GM18870 (cell line): ENCODE measurements at regions not wholly inside any gene's neighbourhood (a gene's known extent, or its start where the extent isn't known, plus 50 kb on each side); places are given as distances from the start of the nearest gene placed in this dataset.
"Not testable (repeated sequence)": the region's sequence is repeated elsewhere in the genome, so short reads cannot be mapped to it uniquely, and the experiment has no call there.

Source experiments
- ATAC-seq: cut with Tn5 transposase; IDR thresholded peaks from one replicate; pipeline ENCODE4 v1.9.1; 2021; ENCODE audit warnings: moderate library complexity; ENCODE audit not compliant: unreplicated experiment

DNA sequence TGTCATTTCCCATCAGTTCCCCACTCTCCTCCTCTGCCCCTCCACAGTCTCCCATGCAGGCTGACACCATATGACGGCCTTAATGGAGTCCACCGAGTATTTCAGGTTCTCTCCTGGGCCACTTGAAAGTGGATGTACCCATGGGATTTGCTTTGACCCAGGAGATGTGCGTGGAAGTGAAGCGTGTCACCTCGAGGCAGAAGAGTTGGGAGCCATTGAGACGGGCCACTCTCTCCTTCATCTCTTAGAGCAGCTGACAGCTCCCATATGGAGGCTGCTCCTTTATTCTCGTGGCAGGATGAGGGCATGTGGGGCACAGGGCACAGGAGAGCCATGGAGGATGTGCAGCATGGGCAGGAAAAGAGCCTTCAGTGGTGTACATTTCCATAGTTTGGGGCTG lies 144.7 kb upstream of the CRYM start:
- not testable (repeated sequence) for ATAC-seq

DNA sequence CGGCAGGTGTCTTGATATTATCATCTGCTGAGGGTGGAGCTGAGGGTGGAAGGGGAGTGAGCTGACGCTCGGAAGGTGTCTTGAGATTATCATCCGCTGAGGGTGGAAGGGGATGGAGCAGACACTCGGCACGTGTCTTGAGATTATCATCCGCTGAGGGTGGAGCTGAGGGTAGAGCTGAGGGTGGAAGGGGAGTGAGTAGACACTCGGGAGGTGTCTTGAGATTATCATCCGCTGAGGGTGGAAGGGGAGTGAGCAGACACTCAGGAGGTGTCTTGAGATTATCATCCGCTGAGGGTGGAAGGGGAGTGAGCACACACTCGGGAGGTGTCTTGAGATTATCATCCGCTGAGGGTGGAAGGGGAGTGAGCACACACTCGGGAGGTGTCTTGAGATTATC lies 126.6 kb upstream of the CRYM start:
- not testable (repeated sequence) for ATAC-seq

DNA sequence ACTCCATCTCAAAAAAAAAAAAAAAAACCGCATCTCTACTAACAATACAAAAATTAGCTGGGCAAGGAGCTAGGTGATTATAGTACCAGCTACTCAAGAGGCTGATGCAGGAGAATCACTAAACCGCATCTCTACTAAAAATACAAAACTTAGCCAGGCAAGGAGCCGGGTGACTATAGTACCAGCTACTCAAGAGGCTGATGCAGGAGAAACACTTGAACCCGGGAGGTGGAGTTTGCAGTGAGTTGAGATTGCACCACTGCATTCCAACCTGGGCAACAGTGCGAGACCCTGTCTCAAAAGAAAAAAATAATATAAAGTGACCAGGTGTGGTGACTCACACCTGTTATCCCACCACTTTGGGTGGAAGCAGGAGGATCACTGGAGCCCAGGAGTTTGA lies 119.8 kb upstream of the CRYM start:
- ATAC-seq: not testable (repeated sequence)

DNA sequence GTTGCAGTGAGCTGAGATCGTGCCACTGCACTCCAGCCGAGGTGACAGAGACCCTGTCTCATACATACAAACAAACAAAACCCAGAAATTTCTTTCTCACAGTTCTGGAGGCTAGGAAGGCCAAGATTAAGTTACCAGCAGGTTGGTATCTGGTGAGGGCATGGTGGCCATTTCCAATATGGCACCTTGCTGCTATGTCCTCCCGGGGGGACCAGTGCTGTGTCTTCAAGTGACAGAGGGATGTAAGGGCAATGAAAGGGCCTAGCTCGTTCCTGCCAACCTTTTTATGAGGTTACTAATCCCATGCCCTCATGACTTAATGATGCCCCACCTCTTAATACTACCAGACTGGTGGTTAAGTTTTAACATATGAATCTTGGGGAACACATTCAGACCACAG lies 118.5 kb upstream of the CRYM start:
- not testable (repeated sequence) for ATAC-seq

DNA sequence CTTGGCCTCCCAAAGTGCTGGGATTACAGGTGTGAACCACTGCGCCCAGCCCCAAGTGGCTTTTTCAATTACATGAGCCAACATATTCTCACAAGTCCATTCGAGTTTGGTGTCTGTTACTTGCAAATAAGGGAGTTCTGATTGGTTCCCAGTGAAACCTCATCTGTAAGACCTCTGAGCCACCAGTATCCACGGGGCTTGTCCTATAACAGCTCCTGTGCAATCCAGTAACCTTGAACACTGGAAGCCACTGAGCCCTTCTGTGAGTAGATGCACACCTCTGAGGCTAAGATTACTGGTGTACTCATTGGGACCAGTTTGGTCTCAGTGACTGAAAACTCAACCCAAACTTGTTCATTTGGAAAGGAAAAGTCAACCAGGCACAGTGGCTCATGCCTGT lies 112.5 kb upstream of the CRYM start:
- not testable (repeated sequence) for ATAC-seq

DNA sequence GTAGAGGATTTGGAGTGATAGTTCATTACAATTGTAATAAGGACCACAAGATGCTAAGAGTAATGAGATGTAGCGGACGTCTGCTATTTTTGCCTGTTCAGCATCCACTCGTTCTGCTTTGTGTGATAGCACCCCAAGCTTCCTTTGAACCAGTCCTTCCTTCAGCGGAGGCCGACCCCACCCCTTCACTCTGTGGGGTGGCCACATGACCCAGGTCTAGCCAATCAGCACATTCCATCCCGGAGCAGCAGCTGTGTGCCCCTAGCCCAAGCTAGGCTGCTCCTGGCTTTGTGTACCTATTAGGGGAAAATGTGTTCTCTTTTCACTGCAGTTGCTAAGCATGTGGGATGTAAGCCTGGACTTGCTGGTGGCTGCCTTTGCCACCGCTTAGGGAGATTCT lies 111.8 kb upstream of the CRYM start:
- ATAC-seq: not testable (repeated sequence)

DNA sequence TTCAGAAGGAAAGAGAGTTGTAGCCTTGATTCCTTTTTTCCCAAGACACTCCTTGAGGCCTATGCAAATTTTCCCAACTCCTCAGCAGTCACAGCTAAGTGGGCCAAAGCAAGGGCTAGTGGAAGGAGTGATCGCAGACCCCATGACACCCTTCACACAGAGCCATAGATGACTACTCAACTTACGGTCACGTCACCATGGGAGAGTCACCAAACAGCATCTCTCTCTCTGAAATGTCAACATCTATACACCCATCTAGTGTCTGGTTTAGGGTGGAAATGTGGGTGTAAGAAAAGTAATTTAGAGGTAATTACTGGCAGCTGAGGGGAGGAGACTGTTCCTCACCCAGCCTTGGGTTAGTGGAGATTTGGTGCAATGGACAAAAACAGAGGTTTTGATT lies 109.7 kb upstream of the CRYM start:
- ATAC-seq: not testable (repeated sequence)

DNA sequence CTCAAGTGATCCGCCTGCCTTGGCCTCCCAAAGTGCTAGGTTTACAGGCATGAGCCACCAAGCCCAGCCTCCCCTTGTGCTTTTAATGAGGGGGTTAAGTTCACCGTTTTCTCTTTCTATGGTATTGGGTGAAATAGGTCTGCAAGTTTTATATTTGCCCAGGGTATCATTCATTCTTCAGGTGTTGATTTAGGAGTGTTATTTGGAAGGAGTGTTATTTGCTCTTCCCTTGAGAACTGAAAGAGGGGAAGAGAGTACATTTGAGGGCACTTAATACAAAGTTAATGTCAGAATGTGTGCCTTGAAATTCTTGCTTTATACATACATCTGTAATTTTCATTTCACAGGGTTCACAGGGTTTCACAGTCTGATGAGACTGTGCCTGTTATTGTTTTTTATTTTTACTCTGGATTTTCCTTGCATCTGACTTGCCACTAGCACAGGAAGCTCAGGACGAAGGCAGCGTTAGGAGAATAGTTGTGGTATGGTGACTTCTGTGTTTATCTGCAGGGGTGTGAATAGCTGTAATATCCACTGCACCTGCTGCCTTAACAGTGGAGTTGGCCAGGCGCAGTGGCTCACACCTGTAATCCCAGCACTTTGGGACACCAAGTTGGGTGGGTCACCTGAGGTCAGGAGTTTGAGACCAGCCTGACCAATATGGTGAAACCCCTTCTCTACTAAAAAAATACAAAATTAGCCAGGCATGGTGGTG lies 108.3 kb upstream of the CRYM start:
- not testable (repeated sequence) for ATAC-seq

DNA sequence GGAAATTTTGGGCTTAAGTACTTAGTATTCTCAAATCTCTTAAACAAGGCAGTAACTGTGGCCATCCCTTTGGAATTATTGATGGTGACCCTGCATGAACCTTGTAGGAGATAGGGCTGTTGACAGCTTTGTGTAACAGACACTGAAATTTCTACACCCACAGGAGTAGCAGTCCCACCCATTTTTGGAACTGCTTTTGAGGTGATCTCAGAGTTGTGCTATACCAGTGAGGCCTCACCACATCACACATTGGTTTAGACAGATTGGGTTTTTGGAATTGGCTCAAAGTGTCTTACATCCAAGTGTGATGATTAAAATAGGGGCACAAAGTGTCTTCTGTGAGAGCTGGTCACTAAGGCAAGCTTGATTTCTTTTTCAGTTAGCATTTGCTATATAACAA lies 105.6 kb upstream of the CRYM start:
- ATAC-seq: not testable (repeated sequence)

DNA sequence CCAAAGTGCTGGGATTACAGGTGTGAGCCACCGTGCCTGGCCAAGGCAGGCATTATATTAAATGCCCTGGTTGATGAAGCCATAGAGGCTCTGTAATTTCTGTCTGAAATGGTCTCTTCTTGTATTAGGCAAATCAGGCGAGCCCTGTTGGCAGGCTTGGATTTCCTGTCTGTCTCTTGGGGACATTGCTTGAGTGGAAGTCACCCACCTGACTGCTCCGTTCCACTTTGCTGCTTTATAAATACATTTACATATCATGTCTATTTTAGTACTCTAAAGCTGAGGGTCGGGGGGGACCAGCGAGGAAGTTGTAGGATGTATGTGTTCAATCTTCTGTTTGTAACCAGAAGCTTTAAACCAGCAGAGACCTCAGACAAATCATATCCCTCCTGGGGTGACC lies 101.6 kb upstream of the CRYM start:
- ATAC-seq: not testable (repeated sequence)

DNA sequence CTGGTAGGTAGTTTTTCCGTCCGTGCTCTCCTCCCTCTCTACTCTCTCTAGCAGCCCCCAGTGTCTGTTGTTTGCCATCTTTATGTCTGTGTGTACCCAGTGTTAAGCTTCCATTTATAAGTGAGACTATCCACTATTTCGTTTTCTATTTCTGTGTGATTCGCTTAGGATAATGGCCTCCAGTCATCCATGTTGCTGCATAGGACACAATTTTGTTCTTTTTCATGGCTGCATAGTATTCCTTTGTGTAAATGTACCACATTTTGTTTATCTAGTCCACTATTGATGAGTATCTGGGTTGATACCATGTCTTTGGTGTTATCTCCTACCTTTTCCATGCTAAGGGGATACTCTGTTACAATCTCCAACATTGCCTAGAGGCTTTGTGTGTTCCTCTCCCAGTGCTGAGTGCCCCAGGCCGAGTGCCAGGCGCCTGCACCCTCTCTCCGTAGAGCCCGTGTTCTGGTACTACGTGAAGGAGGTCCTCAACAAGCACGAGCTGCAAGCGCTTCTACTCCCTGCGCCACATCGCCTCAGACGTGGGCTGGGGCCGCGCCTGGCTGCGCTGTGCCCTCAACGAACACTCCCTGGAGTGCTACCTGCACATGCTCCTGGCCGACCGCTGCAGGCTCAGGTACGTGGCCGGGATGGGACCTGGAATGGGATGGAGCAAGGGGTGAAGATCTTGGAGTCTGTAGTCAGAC lies 98.3 kb upstream of the CRYM start:
- not testable (repeated sequence) for ATAC-seq

DNA sequence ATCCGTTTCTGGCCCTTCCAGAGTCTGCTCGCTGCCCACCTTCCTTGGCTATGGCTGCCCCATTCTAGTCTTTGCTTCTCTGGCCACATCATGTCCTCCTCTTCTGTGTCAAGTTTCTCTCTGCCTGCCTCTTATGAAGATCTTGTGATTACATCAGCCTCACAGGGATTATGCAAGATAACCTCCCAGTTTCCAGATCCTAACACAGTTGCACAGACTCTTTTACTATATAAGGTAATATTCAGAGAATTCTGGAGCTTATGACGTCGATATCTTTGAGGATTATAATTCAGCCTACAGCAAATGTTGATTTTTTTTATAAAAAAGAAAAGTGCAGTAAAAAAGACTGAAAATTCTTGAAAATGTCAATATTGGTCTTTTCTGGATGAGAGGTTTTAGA lies 97.2 kb upstream of the CRYM start:
- ATAC-seq: not testable (repeated sequence)

DNA sequence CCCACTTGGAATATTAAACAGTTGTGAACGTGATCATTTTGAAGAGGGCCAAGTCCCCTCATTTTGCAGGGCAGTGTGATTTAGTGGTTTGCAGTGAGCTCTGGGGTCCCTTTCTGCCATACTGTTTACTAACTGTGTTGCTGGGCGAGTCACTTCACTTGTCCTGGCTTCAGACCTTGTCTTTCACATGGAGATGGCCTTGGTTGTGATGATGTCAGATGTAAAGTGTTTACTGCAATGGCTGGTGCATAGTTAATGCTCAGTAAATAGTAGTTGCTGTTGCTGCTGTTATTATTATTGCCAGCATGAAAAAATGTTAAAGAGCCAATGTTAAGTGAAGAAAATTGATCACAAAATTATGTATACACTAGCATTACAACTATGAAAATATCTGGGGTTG lies 95.4 kb upstream of the CRYM start:
- ATAC-seq: not testable (repeated sequence)

DNA sequence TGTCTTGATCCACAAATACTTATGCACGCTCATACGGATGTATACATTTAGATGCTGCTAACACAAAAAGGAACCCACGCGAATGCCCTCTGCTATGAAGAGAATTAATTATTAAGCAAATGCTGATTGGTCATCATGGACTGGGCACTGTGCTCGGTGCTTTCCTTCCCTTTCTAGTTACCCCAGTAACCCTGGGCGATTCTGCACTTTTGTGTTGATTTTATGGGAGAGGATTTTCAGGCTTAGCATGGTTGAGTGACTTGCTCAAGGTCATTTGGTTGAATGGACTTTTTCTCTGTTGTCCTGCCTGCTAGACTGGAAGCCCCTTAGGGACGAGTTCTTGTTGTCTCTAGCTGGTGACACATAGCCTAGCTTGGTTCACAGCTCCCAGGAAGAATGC lies 94.8 kb upstream of the CRYM start:
- ATAC-seq: not testable (repeated sequence)

DNA sequence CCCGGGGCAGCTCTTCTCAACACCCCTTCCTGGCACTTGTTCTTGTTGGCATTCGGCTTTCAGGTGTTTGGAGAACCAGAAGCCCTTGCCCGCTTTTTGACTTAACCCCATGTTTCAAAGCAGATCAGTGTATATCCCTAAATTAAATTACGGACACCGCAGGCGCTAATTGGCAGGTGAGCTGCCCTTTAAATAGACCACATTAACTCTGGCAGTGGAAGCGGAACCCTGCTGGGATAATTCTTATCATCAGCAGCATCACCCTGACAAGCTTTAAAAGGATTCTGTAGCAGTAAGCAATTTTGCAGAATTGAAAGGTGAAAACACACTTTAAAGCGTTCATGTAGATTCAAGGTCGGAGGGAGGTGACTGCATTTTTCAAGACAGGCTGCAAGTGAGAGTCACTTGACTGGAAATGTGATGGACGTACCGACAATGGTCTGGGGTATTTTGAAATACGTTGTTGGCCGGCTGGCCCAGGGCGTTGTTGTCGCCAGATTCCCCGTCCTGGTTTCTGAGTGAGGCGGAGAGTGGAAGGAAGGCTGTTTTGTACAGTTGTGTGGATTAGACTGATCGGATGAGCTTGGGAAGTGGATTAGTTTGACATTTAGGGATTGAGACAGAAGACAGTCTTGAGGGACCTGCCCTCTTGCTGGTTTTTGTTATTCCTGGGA lies 94.2 kb upstream of the CRYM start:
- not testable (repeated sequence) for ATAC-seq

DNA sequence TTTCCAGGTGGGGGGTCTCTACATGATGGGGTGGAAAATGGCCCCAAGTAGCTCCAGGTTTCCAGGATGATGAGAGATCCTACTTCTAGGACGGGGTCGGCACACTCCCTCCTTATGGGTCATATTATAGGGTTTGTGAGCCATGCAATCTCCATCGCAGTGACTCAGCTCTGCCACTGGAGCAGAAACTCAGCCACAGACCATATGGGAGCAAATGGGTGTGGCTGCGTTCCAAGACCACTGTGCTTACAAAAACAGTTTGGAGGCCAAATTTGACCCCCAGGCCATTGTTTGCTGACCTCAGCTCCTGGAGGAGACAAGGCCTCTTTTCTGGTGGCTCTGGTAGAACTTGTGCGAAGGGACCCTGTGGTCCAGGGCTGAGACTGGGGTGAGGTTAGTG lies 92.7 kb upstream of the CRYM start:
- ATAC-seq: not testable (repeated sequence)

DNA sequence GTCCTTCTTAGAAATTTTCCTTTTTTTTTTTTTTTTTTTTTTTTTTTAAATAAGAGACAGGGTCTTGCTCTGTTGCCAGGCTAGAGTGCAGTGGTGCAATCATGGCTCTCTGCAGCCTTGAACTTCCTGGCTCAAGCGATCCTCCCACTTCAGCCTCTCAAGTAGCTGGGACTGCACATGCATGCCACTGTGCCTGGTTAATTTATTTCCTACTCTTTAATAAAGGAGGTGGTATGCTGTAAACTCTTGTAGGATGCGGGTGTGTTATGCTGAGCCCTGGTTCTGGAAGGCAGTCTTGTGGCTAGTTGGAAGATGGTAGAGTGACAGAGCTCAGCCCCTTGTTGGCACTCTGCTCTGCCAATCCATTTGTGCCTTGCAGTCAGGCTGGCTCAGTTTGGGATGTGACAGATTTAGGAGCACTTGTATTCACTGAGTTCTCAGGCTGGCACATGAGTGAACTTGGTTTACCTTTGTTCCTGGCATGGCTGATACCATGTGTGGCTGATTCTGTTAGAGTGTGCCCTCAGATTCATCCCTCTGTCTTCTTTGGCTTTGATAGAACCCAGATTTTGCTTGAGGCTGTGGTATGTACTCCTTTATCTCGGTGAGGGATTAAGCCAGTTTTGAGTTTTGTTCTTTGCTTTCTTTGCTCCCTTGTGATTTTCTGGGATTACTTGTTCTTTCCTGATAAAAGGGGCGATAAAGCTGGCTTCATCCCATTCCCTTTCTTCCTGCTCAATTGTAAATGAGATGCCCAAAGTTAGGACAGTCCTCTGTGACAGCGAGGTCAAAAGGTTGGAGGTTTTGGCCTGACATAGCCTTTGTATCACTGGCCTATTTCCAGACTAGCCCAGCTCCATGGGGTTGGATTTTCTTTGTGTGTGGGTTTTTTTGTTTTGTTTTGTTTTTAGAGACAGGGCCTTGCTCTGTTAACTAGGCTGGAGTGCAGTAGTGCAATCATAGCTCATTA lies 91.2 kb upstream of the CRYM start:
- not testable (repeated sequence) for ATAC-seq

DNA sequence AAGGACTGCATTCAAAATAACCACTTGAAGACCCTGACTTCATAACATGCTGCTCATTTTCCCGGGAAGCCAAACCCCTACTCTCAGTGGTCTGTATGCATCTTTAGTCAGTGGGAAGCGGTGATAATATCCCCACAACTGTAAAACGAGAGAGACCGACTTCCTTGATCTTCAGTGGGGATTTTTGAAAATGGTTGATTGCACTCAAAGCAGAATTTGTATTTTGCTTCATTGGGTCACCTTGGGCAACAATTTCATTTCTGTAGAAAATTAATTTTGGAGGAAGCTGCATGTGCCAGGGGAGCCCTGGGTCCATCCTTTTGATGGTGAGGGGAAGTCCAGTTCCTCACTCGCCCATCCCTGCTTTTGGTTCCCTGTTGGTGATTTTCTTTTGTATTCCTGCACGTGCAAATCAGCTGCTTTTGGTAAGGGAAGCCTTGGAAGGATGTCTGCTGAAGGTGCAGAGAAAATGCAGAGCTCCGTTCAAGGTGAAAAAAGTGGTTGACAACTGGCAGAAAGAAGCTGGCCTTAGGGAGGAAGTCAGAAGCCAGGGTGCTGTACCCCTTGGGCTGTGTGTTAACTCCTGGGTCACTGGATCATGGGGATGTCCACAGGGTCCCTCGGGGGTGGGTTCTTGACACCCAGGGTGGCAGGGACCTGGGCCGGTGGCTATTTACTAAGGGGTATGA lies 89.8 kb upstream of the CRYM start:
- not testable (repeated sequence) for ATAC-seq

DNA sequence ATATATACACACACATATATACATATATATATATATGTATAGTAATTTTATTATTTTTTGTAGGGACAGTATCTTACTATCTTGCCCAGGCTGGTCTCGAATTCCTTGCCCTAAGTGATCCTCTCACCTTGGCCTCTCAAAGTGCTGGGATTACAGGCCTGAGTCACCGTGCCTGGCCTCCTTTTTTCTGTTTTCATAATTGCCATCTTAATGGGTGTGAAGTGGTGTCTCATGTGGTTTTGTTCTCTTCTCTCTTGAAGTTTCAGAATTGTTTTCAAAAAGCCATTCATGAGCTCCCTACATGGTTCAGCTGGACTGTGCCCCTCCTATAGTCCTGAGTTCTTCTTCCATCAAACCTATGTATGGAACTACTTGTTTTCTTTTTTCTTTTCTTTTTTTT lies 88.9 kb upstream of the CRYM start:
- ATAC-seq: peak; percentile 25

DNA sequence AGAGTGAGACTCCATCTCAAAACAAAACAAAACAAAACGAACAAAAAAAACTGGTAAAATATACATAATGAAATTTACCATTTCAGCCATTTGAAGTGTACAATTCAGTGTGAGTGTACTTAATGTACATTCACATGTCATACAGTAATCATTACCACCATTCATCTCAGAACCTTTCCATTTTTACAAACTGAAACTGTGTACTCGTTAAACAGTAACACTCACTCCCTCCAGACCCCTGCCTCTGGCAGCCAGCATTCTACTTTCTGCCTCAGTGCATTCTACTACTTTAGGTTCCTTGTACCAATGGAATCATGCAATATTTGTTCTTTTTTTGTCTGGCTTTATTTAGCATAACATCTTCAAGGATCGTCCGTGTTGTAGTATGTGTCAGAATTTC lies 87.5 kb upstream of the CRYM start:
- ATAC-seq: peak; percentile 48
